ENCODE measurements at regions not wholly inside any gene's neighbourhood (a gene's known extent, or its start where the extent isn't known, plus 50 kb on each side); places are given as distances from the start of the nearest gene placed in this dataset.

- TF ChIP-seq REST (IDR thresholded peaks at IDR 0.05; ENCODE audit: insufficient replicate concordance, low read depth) (no peak), GABPA (IDR thresholded peaks at IDR 0.05; ENCODE audit: low read depth) (no peak), POLR2AphosphoS5 (IDR thresholded peaks at IDR 0.05; ENCODE audit: low read depth) (no peak), CTCF (IDR thresholded peaks at IDR 0.05; ENCODE audit: insufficient read depth, low read length) (no peak), SPI1 (IDR thresholded peaks at IDR 0.05; ENCODE audit: borderline replicate concordance, low read depth) (no peak)
- Histone ChIP-seq H3K27ac (replicated peaks) (no peak overlapping the region), H3K4me3 (replicated peaks; ENCODE audit: insufficient read depth, low read length) (no peak overlapping the region), H3K27me3 (ENCODE audit: insufficient read depth, poor library complexity, severe bottlenecking) (no peaks in the 10 kb centered on the region)
- no peak for DNase-seq (ENCODE audit: low read depth in 1 of 2, low spot score in 1 of 2)
Observed at GRCh38 chr14:53638966-53639365, 317.7 kb downstream of the BMP4 start.

DNA sequence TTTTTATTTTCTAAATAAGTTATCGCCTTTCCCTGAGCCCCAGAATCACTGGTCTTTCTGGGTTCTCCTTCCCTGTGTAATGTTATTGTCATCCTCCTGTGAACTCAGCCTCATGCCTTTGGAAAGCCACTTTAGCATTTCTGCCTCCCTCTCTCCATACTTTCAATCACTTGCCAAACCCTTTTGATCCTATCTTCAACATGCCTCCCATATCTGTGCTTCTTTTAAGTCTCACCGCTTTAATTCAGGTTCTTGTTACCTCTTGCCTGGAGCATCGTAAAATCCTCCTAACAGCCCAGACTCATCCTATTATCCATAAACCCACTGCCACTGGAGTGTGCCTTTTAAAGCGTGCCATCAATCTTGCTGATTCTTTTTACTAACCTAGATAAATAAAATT is 321.8 kb downstream of the BMP4 start:
- Histone ChIP-seq H3K4me3 (replicated peaks; ENCODE audit: insufficient read depth, low read length) (no peak overlapping the region), H3K27ac (replicated peaks) (no peak overlapping the region), H3K27me3 (ENCODE audit: insufficient read depth, poor library complexity, severe bottlenecking) (no peaks in the 10 kb centered on the region)
- TF ChIP-seq SPI1 (IDR thresholded peaks at IDR 0.05; ENCODE audit: borderline replicate concordance, low read depth) (no peak), REST (IDR thresholded peaks at IDR 0.05; ENCODE audit: insufficient replicate concordance, low read depth) (no peak), POLR2AphosphoS5 (IDR thresholded peaks at IDR 0.05; ENCODE audit: low read depth) (no peak)
- DNase-seq (ENCODE audit: low read depth in 1 of 2, low spot score in 1 of 2), result no peak

DNA sequence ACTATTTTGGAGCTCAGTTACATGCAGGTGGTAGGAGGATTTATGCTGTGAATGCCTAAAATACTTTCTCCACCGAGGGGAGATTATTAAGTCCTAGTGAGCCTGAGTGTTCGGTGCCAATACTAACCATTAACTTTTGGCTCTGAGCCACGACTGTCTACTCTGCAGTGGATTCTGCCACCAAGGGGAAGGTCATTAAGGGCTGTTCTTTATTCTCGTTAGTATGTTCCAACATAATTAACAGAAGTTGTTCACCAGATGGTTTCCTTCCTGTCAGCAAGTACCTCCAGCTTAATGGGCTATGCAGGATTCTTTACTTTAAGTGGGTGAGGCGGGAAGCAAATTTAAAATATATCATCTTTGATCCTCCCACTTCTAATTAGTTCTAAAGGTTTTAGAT is 326.3 kb downstream of the BMP4 start:
- Histone ChIP-seq H3K27me3 (ENCODE audit: insufficient read depth, poor library complexity, severe bottlenecking) (no peaks in the 10 kb centered on the region), H3K27ac (replicated peaks) (no peak overlapping the region), H3K4me3 (replicated peaks; ENCODE audit: insufficient read depth, low read length) (no peak overlapping the region)
- no peak for DNase-seq (ENCODE audit: low read depth in 1 of 2, low spot score in 1 of 2)
- TF ChIP-seq SPI1 (IDR thresholded peaks at IDR 0.05; ENCODE audit: borderline replicate concordance, low read depth), result no peak
- no peak for TF ChIP-seq POLR2AphosphoS5 (IDR thresholded peaks at IDR 0.05; ENCODE audit: low read depth)
- TF ChIP-seq CTCF (IDR thresholded peaks at IDR 0.05; ENCODE audit: insufficient read depth, low read length), result no peak
- TF ChIP-seq REST (IDR thresholded peaks at IDR 0.05; ENCODE audit: insufficient replicate concordance, low read depth), result no peak
- no peak for TF ChIP-seq GABPA (IDR thresholded peaks at IDR 0.05; ENCODE audit: low read depth)

Data from HL-60 (cell line).